ENCODE measurements at regions not wholly inside any gene's neighbourhood (a gene's known extent, or its start where the extent isn't known, plus 50 kb on each side); places are given as distances from the start of the nearest gene placed in this dataset.

- TF ChIP-seq SP1 (IDR thresholded peaks at IDR 0.05) (no peak), SP1 (CRISPR knock-in tag; IDR thresholded peaks at IDR 0.05) (no peak), ZNF749 (CRISPR knock-in tag; IDR thresholded peaks at IDR 0.05; ENCODE audit: borderline replicate concordance) (no peak), KLF15 (CRISPR knock-in tag; IDR thresholded peaks at IDR 0.05; ENCODE audit: borderline replicate concordance) (no peak), ZXDC (CRISPR knock-in tag; IDR thresholded peaks at IDR 0.05) (no peak), AKAP8 (CRISPR knock-in tag; IDR thresholded peaks at IDR 0.05) (no peak), MEF2D (CRISPR knock-in tag; IDR thresholded peaks at IDR 0.05) (peak; percentile 95), ZBTB7A (CRISPR knock-in tag; IDR thresholded peaks at IDR 0.05) (no peak), MED8 (CRISPR knock-in tag; IDR thresholded peaks at IDR 0.05; ENCODE audit: insufficient replicate concordance) (peak; percentile 48), MEIS1 (CRISPR knock-in tag; IDR thresholded peaks at IDR 0.05; ENCODE audit: borderline replicate concordance) (no peak), STAT5B (CRISPR knock-in tag; IDR thresholded peaks at IDR 0.05) (no peak), MBD4 (IDR thresholded peaks at IDR 0.05; ENCODE audit: borderline replicate concordance, low read length) (0 out of 2 replicates have a peak, but pooled peaks have one; percentile 67), ZNF383 (CRISPR knock-in tag; IDR thresholded peaks at IDR 0.05; ENCODE audit: borderline replicate concordance) (no peak), ZHX1 (CRISPR knock-in tag; IDR thresholded peaks at IDR 0.05; ENCODE audit: low read depth) (no peak), ZNF276 (CRISPR knock-in tag; IDR thresholded peaks at IDR 0.05; ENCODE audit: low read depth) (no peak), SKI (IDR thresholded peaks at IDR 0.05; ENCODE audit: partially characterized antibody) (no peak), NR2F1 (CRISPR knock-in tag; IDR thresholded peaks at IDR 0.05) (peak; percentile 68 to 86)
- TF ChIP-seq, protein P1, sequence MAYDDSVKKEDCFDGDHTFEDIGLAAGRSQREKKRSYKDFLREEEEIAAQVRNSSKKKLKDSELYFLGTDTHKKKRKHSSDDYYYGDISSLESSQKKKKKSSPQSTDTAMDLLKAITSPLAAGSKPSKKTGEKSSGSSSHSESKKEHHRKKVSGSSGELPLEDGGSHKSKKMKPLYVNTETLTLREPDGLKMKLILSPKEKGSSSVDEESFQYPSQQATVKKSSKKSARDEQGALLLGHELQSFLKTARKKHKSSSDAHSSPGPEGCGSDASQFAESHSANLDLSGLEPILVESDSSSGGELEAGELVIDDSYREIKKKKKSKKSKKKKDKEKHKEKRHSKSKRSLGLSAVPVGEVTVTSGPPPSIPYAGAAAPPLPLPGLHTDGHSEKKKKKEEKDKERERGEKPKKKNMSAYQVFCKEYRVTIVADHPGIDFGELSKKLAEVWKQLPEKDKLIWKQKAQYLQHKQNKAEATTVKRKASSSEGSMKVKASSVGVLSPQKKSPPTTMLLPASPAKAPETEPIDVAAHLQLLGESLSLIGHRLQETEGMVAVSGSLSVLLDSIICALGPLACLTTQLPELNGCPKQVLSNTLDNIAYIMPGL (CRISPR knock-in tag; IDR thresholded peaks at IDR 0.05; ENCODE audit: borderline replicate concordance in 1 of 2, low read depth in 1 of 2): peak in 1 of 2 experiments; percentile 55; a peak in 1 of 4 replicates
- TF ChIP-seq, protein P2, sequence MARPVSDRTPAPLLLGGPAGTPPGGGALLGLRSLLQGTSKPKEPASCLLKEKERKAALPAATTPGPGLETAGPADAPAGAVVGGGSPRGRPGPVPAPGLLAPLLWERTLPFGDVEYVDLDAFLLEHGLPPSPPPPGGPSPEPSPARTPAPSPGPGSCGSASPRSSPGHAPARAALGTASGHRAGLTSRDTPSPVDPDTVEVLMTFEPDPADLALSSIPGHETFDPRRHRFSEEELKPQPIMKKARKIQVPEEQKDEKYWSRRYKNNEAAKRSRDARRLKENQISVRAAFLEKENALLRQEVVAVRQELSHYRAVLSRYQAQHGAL (CRISPR knock-in tag; IDR thresholded peaks at IDR 0.05; ENCODE audit: not compliant biosample characterization): no peak
- TF ChIP-seq, protein P3, sequence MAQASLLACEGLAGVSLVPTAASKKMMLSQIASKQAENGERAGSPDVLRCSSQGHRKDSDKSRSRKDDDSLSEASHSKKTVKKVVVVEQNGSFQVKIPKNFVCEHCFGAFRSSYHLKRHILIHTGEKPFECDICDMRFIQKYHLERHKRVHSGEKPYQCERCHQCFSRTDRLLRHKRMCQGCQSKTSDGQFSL (CRISPR knock-in tag; IDR thresholded peaks at IDR 0.05): no peak
These were observed 709.0 kb downstream of the EPM2A start (continued) for GRCh38 chr6:145026267-145026679.

All from HepG2 (cell line).